Skin of body (tissue), 1 donor: ENCODE measurements at regions not wholly inside any gene's neighbourhood (a gene's known extent, or its start where the extent isn't known, plus 50 kb on each side); places are given as distances from the start of the nearest gene placed in this dataset.

Experiments
- DNase-seq: peaks from one replicate; lab custom pipeline; 2025; lab: John Stamatoyannopoulos, UW

GRCh38 chr20:50389808-50390684, 120.1 kb upstream of the PTPN1 start:
- no peak for DNase-seq

- DNase-seq, result no peak
Observed at GRCh38 chr20:50390685-50391443, 119.3 kb upstream of the PTPN1 start.

- no peak for DNase-seq
Observed at GRCh38 chr20:50391444-50392137, 118.6 kb upstream of the PTPN1 start.

- DNase-seq, result no peak
Observed at GRCh38 chr20:50392138-50392866, 117.9 kb upstream of the PTPN1 start.

GRCh38 chr20:50393242-50393641, 116.9 kb upstream of the PTPN1 start:
- no peak for DNase-seq

GRCh38 chr20:50393990-50394561, 116.1 kb upstream of the PTPN1 start:
- DNase-seq, result no peak

GRCh38 chr20:50394569-50394968, 115.6 kb upstream of the PTPN1 start:
- no peak for DNase-seq

GRCh38 chr20:50395251-50395729, 114.9 kb upstream of the PTPN1 start:
- DNase-seq, result no peak

GRCh38 chr20:50395914-50396488, 114.2 kb upstream of the PTPN1 start:
- no peak for DNase-seq

GRCh38 chr20:50396623-50397022, 113.6 kb upstream of the PTPN1 start:
- no peak for DNase-seq

- DNase-seq, result no peak
Observed at GRCh38 chr20:50397058-50397457, 113.1 kb upstream of the PTPN1 start.

- no peak for DNase-seq
Observed at GRCh38 chr20:50398064-50398463, 112.1 kb upstream of the PTPN1 start.

- DNase-seq, result no peak
Observed at GRCh38 chr20:50398471-50398820, 111.7 kb upstream of the PTPN1 start.

GRCh38 chr20:50398821-50399554, 111.2 kb upstream of the PTPN1 start:
- DNase-seq, result no peak

- no peak for DNase-seq
Observed at GRCh38 chr20:50399555-50399916, 110.6 kb upstream of the PTPN1 start.

- DNase-seq, result no peak
Observed at GRCh38 chr20:50399917-50400704, 110.1 kb upstream of the PTPN1 start.

GRCh38 chr20:50400705-50401586, 109.2 kb upstream of the PTPN1 start:
- DNase-seq, result no peak
